ENCODE measurements at regions not wholly inside any gene's neighbourhood (a gene's known extent, or its start where the extent isn't known, plus 50 kb on each side); places are given as distances from the start of the nearest gene placed in this dataset.

GRCh38 chr5:89236900-89237299 lies 353.9 kb upstream of the MEF2C start:
- intact Hi-C loops (cut with micrococcal nuclease), result no loop called here

GRCh38 chr5:89233462-89233861 lies 350.5 kb upstream of the MEF2C start:
- intact Hi-C loops (cut with micrococcal nuclease), result no loop called here

GRCh38 chr5:89232139-89232603 lies 349.2 kb upstream of the MEF2C start:
- intact Hi-C loops (cut with micrococcal nuclease), result no loop called here

GRCh38 chr5:89230178-89230577 lies 347.2 kb upstream of the MEF2C start:
- intact Hi-C loops (cut with micrococcal nuclease), result no loop called here

DNA sequence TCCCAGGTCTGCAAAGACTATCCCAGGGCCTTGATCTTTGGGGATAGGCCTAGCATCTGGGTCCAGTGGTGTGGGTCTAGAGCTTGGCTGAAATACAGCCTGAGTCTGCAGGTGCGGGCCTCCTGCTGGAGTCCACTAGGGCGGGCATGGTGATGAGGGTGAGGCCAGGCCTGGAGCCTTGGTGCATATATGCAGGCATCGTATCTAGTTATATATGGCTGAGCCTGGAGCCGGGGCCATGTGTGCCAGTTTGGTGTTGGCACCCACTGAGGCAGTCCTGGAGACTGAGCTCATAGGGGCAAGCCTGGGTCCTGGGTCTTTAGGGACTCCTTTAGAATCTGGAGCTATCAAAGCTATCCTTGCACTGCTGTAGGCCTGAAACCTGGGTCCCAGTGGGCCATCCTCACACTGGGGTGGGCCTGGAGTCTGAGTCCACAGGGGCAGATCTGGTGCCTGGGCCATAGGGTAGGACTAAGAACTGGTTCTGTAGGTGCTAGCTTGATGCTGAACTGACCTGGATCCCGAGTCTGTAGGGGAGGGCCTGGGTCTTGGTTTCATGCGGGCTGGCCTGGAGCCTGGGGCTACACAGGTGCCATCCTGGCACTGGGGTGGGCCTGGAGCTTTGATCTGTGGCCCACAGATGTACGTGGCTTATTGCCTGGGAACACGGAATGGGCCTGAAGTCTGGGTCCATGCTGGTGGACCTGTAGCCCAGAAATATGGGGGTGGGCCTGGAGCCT lies 346.5 kb upstream of the MEF2C start:
- intact Hi-C loops (cut with micrococcal nuclease), result no loop called here

- intact Hi-C loops (cut with micrococcal nuclease), result no loop called here
Measured at GRCh38 chr5:89228355-89228754, 345.4 kb upstream of the MEF2C start.

DNA sequence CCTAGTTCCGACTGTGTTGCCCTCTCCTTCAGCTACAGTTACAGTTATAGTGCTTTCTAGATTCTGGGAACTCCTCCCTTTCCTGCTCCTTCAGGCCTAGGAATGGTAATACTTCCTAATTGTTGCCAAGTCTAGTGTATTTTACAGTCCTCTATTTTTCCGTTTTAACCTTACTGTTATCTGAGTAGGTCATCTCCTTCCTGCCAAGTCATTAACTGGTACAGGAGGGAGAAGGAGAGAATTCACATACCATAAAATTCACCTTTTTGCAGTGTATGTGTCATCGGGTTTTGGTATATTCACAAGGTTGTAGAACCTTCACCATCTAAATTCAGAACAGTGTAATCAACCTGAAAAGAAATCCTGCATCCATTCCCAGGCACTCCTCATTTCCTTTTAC lies 335.4 kb upstream of the MEF2C start:
- intact Hi-C loops (cut with micrococcal nuclease), result no loop called here

- intact Hi-C loops (cut with micrococcal nuclease), result no loop called here
Measured at GRCh38 chr5:89216606-89217005, 333.6 kb upstream of the MEF2C start.

- intact Hi-C loops (cut with micrococcal nuclease), result no loop called here
Measured at GRCh38 chr5:89213573-89213972, 330.6 kb upstream of the MEF2C start.

GRCh38 chr5:89211836-89212235 lies 328.9 kb upstream of the MEF2C start:
- intact Hi-C loops (cut with micrococcal nuclease), result no loop called here

- intact Hi-C loops (cut with micrococcal nuclease), result no loop called here
Measured at GRCh38 chr5:89208811-89209210, 325.8 kb upstream of the MEF2C start.

DNA sequence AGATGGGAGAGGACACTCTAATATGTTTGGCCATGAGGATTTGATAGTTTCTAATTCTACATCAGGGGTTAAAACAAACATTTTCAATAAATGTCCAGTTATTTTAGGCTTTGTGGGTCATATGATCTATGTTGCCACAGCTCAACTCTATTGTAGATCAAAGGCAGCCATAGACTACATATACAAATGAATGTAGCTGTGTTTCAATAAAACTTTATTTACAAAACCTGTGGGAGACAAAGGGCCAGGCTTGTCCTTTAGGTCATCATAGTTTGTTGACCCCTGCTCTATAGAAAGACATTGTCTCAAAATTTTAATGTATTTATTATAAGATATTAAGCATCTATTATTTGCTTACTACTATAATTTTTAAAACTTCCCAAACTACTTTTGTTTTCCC lies 325.4 kb upstream of the MEF2C start:
- intact Hi-C loops (cut with micrococcal nuclease), result no loop called here

GRCh38 chr5:89204756-89205155 lies 321.8 kb upstream of the MEF2C start:
- intact Hi-C loops (cut with micrococcal nuclease), result no loop called here

- intact Hi-C loops (cut with micrococcal nuclease), result no loop called here
Measured at GRCh38 chr5:89203611-89204010, 320.6 kb upstream of the MEF2C start.

DNA sequence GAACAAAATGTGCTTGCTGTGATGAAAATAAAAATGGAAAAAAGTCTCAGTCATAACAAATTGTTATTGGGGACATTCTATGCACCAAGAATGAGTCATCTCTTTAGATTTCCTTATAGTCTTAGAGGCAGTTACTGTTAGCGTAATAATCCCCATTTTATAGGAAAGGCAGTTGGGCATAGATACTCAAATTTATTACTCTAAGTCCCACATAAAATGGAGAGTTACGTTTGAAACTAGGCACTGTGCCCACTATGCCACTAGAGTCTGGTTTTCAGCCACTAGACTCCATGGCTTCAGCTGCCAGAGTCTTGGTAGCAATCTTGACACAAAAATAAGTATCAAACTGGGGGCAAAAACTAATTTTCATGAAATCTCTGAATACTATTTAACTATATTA lies 317.9 kb upstream of the MEF2C start:
- intact Hi-C loops (cut with micrococcal nuclease), result no loop called here

- intact Hi-C loops (cut with micrococcal nuclease), result no loop called here
Measured at GRCh38 chr5:89199306-89199705, 316.3 kb upstream of the MEF2C start.

DNA sequence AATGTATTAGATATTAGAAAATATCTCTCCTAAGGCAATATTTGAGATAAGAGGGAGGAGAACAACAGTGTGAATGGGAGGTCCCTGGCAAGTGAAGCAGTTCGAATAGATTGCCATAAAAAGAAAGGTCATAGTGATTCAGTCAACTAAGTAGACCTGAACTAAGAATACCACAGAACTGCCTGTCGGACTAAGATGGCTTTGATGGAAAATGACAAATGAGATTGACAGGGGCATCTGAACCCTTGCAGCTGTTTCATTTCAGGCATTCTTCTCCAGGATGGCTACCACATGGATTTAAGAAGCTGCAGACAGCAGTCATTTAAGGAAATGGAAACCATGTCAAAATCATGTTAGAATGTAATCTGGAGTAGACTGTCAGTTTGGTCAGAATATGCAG lies 308.4 kb upstream of the MEF2C start:
- intact Hi-C loops (cut with micrococcal nuclease), result no loop called here

GRCh38 chr5:89190515-89191265 lies 307.7 kb upstream of the MEF2C start:
- intact Hi-C loops (cut with micrococcal nuclease), result no loop called here

DNA sequence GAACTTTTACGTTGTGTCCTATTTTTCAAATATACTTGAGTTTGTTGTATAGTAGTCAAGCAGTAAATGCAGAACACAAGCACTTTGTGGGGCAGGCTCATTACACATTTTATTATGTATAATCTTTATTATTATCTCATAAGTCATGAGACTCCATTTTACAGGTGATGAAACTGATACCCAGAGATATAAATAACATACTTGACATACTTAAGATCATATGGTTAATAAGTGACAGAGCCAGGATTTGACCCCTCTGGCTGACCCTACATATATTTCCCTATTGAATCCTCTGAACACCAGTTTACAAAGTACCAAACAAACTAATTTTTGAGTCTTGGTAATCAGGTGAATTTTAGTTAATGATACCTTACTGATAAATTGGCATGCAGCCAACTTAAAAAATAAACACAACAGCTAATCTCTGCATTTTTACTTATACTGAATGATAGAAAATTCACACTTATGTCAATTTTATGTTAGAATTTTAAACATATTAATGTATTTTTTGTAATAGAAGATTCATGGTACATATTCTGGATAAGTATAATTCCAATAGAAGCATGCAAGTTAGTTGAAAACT lies 305.0 kb upstream of the MEF2C start:
- intact Hi-C loops (cut with micrococcal nuclease), result no loop called here

DNA sequence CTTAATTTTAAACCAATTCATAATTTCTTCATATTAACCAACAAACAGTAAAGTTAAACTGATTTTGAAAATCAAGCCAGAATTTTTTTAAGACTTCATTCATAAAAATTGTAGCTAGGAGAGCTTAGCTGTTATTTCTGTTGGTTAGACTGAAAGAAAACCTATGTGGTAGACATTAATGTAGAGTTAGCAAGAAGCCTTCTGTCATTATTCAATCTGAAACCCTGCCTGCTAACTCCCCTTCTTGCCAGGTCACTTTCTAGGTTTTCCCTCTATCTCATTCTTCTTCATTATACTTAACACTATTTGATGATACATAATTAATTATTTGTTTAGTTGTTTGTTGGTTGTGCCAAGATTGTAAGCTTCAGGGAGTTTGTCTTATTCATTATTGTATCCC lies 304.3 kb upstream of the MEF2C start:
- intact Hi-C loops (cut with micrococcal nuclease), result no loop called here

DNA sequence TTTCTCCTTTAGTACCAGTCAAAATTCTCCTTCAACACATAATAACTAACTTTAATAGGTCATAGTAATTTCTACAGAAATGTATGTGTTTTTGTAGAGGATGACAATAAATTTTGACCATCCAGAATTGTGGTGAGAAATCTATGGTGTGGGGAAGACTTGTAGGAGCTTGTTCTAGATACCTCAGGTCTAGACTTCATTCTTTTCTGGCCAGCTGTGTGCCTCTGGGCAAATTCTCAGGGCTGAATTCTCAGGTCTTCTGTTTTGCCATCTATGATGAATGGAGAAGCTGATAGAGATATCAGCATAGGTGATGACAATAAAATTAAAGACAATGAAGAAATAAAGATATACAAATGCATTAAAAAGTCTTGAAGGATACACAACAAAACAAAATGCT lies 298.6 kb upstream of the MEF2C start:
- intact Hi-C loops (cut with micrococcal nuclease), result no loop called here

GRCh38 chr5:89179731-89180130 lies 296.7 kb upstream of the MEF2C start:
- intact Hi-C loops (cut with micrococcal nuclease), result no loop called here

GRCh38 chr5:89178541-89178940 lies 295.6 kb upstream of the MEF2C start:
- intact Hi-C loops (cut with micrococcal nuclease), result no loop called here

All from T-helper 1 cell treated with Interleukin-12 subunit alpha and Interleukin-12 subunit beta and Interleukin-4 antibody, amounts not matched to agents 30 ng/mL and 1 ng/mL, for 36 hours (primary cell).